Heart right ventricle (tissue), 16 donors: ENCODE measurements at regions not wholly inside any gene's neighbourhood (a gene's known extent, or its start where the extent isn't known, plus 50 kb on each side); places are given as distances from the start of the nearest gene placed in this dataset.

Source experiments
- ATAC-seq, 8 donors: fragments of 200-7000 bp; cut with Tn5 transposase; one replicate each; pipeline ENCODE4 v1.9.1; 2020; ENCODE audit warnings: mild to moderate bottlenecking in 8 of 8, moderate library complexity in 8 of 8, moderate number of reproducible peaks in 1 of 8
- DNase-seq, 2 donors: peaks; one replicate each; pipeline ENCODE4 v3.0.0-alpha.2; 2020
- H3K27ac ChIP-seq, 10 donors: fragments of 200-600 bp; sonication (generic) in 2 of 10; one replicate each; pipeline versions ENCODE4 v1.5.0 to v1.8.0; 2020 to 2022; ENCODE audit warnings: mild to moderate bottlenecking in 3 of 10
- H3K27me3 ChIP-seq, 7 donors: fragments of 200-600 bp; one replicate each; pipeline ENCODE4 v1.8.0; 2021 to 2022; ENCODE audit warnings: mild to moderate bottlenecking in 2 of 7
- H3K36me3 ChIP-seq, 9 donors: fragments of 200-600 bp; sonication (generic) in 1 of 9; one replicate each; pipeline versions ENCODE4 v1.5.0 to v1.8.0; 2020 to 2022; ENCODE audit warnings: mild to moderate bottlenecking in 2 of 9
- H3K4me1 ChIP-seq, 9 donors: fragments of 200-600 bp; sonication (generic) in 1 of 9; one replicate each; pipeline versions ENCODE4 v1.5.0 to v1.8.0; 2020 to 2022; ENCODE audit warnings: mild to moderate bottlenecking in 4 of 9
- H3K4me3 ChIP-seq, 10 donors: fragments of 200-600 bp; sonication (generic) in 2 of 10; one replicate each; pipeline versions ENCODE4 v1.5.0 to v1.8.0; 2020 to 2022; ENCODE audit warnings: mild to moderate bottlenecking in 7 of 10, moderate library complexity in 2 of 10
- H3K9me3 ChIP-seq, 11 donors: fragments of 200-600 bp in 10 of 11; sonication (generic) in 2 of 11; one replicate each; pipeline versions ENCODE4 v1.5.0 to v1.8.0; 2013 to 2022; ENCODE audit warnings: mild to moderate bottlenecking in 2 of 11, control low read depth in 1 of 11, moderate library complexity in 1 of 11
- WGBS, 2 donors: extraction: QIAGEN DNeasy Blood & Tissue Kit; methylation state at CpG; one replicate each; pipeline ENCODE4 v1.1.7; 2013; ENCODE audit warnings: inconsistent platforms in 1 of 2; 5-methylcytosine and 5-hydroxymethylcytosine counted together
- intact Hi-C, 10 donors: fragments of 100-400 bp; cut with DNase I; formaldehyde crosslinking; loops; one replicate each; pipeline versions ENCODE4 v1.11.1 to v1.14.2; 2022
- TF ChIP-seq, protein P1 (sequence below), 9 donors: fragments of 200-600 bp; sonication (generic) in 2 of 9; IDR thresholded peaks; one replicate each; pipeline versions ENCODE4 v1.5.0 to v1.8.0; 2021 to 2022; ENCODE audit warnings: antibody characterized with exemption in 9 of 9, mild to moderate bottlenecking in 5 of 9, moderate library complexity in 1 of 9
- donor health status: Arrhythmogenic right ventricular cardiomyopathy.
- donor health status: ischemic (EF 13 %, LVEDD 7.1; RV severe dilation, severe dysfunction).
- donor health status: healthy with polysubstance abuse.
- donor health status: DM: no; HTN: yes; CAD: no.
- donor health status: DM: no; HTN: no; CAD: no.
- donor health status: ischemic (EF 25% LVEDD 6.9; RV normal size, moderate dysfunction).
- donor health status: ischemic (EF 25% LVEDD 5.7; RV mildly dilated, moderate dysfunction).
- donor health status: healthy.
- donor health status: DM: yes; HTN: yes; CAD: no.
- donor health status: Ischemic cardiomyopathy.
- donor health status: ischemic (EF 35%, LVEDD 5.7; RV mildly dilated, moderate dysfunction).
- donor health status: nonischemic (EF 11% LVEDD 7.7; RV severe dilation, severe dysfunction).
- donor health status: DM: yes; HTN: yes; CAD: no.
- donor health status: PGD.
- donor health status: ischemic (EF 29% LVEDD 5.4; RV normal size, mild dysfunction).
- donor health status: nonischemic (EF 23%, LVEDD 6.1; RV moderate dilation, normal function).

DNA sequence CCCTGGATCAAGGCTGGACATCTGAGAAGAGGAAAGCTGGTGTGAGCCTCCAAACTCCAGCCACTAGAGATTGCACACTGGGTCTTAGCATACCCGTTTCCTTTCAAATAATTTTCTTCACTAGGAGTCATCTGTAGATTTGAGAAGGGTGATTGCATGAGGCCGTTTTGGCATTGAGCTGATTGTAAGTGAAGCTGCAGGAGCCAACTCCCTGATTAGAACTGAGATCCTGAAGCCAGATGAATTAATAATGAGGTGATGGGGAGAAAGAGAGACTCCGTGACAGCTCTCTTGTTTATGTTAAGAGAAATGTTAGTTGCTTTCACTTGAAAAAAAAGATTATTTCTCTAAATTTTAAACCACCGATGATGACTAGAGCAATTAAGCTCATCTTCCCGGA lies 268.4 kb upstream of the THSD7B start:
- ATAC-seq = no peak
- Histone ChIP-seq H3K4me1 (no peaks in the 10 kb centered on the region), H3K27me3 (peaks cover 0 to 4% (median 0%) of the 10 kb centered on the region in 7 donors), H3K4me3 (no peak overlapping the region), H3K27ac (no peak overlapping the region), H3K9me3 (no peaks in the 10 kb centered on the region), H3K36me3 (no peaks in the 10 kb centered on the region)
- DNase-seq = no peak
- intact Hi-C loops = no loop called here
- 67 to 69% methylated on average over 5 of the region's 5 CpGs for WGBS, 2 donors
- TF ChIP-seq, protein P1, sequence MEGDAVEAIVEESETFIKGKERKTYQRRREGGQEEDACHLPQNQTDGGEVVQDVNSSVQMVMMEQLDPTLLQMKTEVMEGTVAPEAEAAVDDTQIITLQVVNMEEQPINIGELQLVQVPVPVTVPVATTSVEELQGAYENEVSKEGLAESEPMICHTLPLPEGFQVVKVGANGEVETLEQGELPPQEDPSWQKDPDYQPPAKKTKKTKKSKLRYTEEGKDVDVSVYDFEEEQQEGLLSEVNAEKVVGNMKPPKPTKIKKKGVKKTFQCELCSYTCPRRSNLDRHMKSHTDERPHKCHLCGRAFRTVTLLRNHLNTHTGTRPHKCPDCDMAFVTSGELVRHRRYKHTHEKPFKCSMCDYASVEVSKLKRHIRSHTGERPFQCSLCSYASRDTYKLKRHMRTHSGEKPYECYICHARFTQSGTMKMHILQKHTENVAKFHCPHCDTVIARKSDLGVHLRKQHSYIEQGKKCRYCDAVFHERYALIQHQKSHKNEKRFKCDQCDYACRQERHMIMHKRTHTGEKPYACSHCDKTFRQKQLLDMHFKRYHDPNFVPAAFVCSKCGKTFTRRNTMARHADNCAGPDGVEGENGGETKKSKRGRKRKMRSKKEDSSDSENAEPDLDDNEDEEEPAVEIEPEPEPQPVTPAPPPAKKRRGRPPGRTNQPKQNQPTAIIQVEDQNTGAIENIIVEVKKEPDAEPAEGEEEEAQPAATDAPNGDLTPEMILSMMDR (IDR thresholded peaks at IDR 0.05) = no peak

DNA sequence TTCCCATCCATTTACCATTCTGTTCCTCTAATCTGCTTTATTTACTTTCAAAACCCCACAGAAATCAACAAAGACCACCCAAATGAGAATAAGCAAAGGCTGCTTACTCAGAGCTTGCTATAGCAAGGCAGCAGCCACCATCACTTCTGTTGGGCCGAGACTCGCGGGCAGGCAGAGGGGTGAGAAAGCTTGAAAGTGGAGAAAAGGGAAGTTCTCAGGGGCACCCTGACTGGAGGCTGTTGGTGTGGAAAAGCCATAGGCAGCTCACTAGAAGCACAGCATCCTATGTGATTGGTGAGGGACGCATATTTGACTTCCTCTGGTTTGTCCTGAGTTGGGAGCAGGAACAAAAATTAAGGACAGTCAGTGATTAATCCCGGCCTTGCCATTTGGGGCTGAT lies 269.7 kb upstream of the THSD7B start:
- WGBS, 2 donors = 84% methylated on average over 5 of the region's 5 CpGs

GRCh38 chr2:136492901-136493300 lies 272.4 kb upstream of the THSD7B start:
- Histone ChIP-seq H3K27me3 (peaks cover 0 to 4% (median 0%) of the 10 kb centered on the region in 7 donors), H3K9me3 (peaks cover 0 to 13% (median 3%) of the 10 kb centered on the region in 11 donors), H3K4me3 (no peak overlapping the region), H3K36me3 (no peaks in the 10 kb centered on the region), H3K4me1 (no peaks in the 10 kb centered on the region), H3K27ac (no peak overlapping the region)
- ATAC-seq (no peak), DNase-seq (no peak)
- WGBS, 2 donors = 59 to 63% methylated on average over 8 of the region's 8 CpGs
- TF ChIP-seq, protein P1 (IDR thresholded peaks at IDR 0.05) = no peak
- intact Hi-C loops = no loop called here

More for the DNA sequence above, 269.7 kb upstream of the THSD7B start:
- Histone ChIP-seq H3K27ac (no peak overlapping the region), H3K9me3 (no peaks in the 10 kb centered on the region), H3K36me3 (no peaks in the 10 kb centered on the region), H3K4me3 (no peak overlapping the region), H3K27me3 (peaks cover 0 to 4% (median 0%) of the 10 kb centered on the region in 7 donors), H3K4me1 (no peaks in the 10 kb centered on the region)
- ATAC-seq = no peak
- intact Hi-C loops = no loop called here
- DNase-seq = no peak
- TF ChIP-seq, protein P1 (IDR thresholded peaks at IDR 0.05) = no peak

GRCh38 chr2:136490100-136490499 lies 275.2 kb upstream of the THSD7B start:
- TF ChIP-seq, protein P1 (IDR thresholded peaks at IDR 0.05) = no peak
- Histone ChIP-seq H3K4me3 (no peak overlapping the region), H3K9me3 (peaks cover 0 to 13% (median 3%) of the 10 kb centered on the region in 11 donors), H3K27ac (no peak overlapping the region), H3K36me3 (no peaks in the 10 kb centered on the region), H3K27me3 (peaks cover 0 to 4% (median 0%) of the 10 kb centered on the region in 7 donors), H3K4me1 (no peaks in the 10 kb centered on the region)
- DNase-seq = no peak
- intact Hi-C loops = no loop called here
- WGBS, 2 donors = 65 to 73% methylated on average over 3 of the region's 3 CpGs
- ATAC-seq = peak in 2 of 8 donors; percentile 22 to 54
